ENCODE measurements at regions not wholly inside any gene's neighbourhood (a gene's known extent, or its start where the extent isn't known, plus 50 kb on each side); places are given as distances from the start of the nearest gene placed in this dataset.

- Histone ChIP-seq H3K27ac (no peak overlapping the region), H3K9me3 (no peaks in the 10 kb centered on the region), H3K4me3 (no peak overlapping the region), H3K27me3 (no peaks in the 10 kb centered on the region), H3K4me1 (no peaks in the 10 kb centered on the region), H3K36me3 (no peaks in the 10 kb centered on the region)
- DNase-seq (ENCODE audit: extremely low spot score in 2 of 2), result no peak
- no peak for TF ChIP-seq CTCF (IDR thresholded peaks at IDR 0.05)
- no peak for TF ChIP-seq POLR2AphosphoS5 (IDR thresholded peaks at IDR 0.05; ENCODE audit: insufficient read depth in 1 of 2, low read depth in 1 of 2)
- intact Hi-C loops (cut with DNase I), result no loop called here
Measured at GRCh38 chr3:166100730-166101129, 263.5 kb upstream of the BCHE start.

GRCh38 chr3:166089575-166089974, 252.4 kb upstream of the BCHE start:
- Histone ChIP-seq H3K36me3 (no peaks in the 10 kb centered on the region), H3K27ac (no peak overlapping the region), H3K4me1 (no peaks in the 10 kb centered on the region), H3K27me3 (no peaks in the 10 kb centered on the region), H3K4me3 (no peak overlapping the region), H3K9me3 (no peaks in the 10 kb centered on the region)
- TF ChIP-seq POLR2AphosphoS5 (IDR thresholded peaks at IDR 0.05; ENCODE audit: insufficient read depth in 1 of 2, low read depth in 1 of 2) (no peak), POLR2A (IDR thresholded peaks at IDR 0.05) (no peak), CTCF (IDR thresholded peaks at IDR 0.05) (no peak)
- intact Hi-C loops (cut with DNase I), result no loop called here
- DNase-seq (ENCODE audit: extremely low spot score in 2 of 2), result no peak

- no peak for DNase-seq (ENCODE audit: extremely low spot score in 2 of 2)
- intact Hi-C loops (cut with DNase I), result no loop called here
- H3K9me3 ChIP-seq, result no peaks in the 10 kb centered on the region
- H3K36me3 ChIP-seq, result no peaks in the 10 kb centered on the region
- TF ChIP-seq CTCF (IDR thresholded peaks at IDR 0.05), result no peak
- TF ChIP-seq POLR2A (IDR thresholded peaks at IDR 0.05), result no peak
- H3K27ac ChIP-seq, result no peak overlapping the region
- H3K4me3 ChIP-seq, result no peak overlapping the region
- H3K27me3 ChIP-seq, result no peaks in the 10 kb centered on the region
- H3K4me1 ChIP-seq, result no peaks in the 10 kb centered on the region
Measured at GRCh38 chr3:166085164-166085856, 248.1 kb upstream of the BCHE start.

- Histone ChIP-seq H3K27ac (no peak overlapping the region), H3K9me3 (no peaks in the 10 kb centered on the region), H3K27me3 (no peaks in the 10 kb centered on the region), H3K4me1 (no peaks in the 10 kb centered on the region), H3K4me3 (no peak overlapping the region), H3K36me3 (no peaks in the 10 kb centered on the region)
- TF ChIP-seq POLR2A (IDR thresholded peaks at IDR 0.05), result no peak
- no peak for TF ChIP-seq CTCF (IDR thresholded peaks at IDR 0.05)
- TF ChIP-seq POLR2AphosphoS5 (IDR thresholded peaks at IDR 0.05; ENCODE audit: insufficient read depth in 1 of 2, low read depth in 1 of 2), result no peak
- intact Hi-C loops (cut with DNase I), result no loop called here
- DNase-seq (ENCODE audit: extremely low spot score in 2 of 2), result no peak
Measured at GRCh38 chr3:166080096-166080495, 242.9 kb upstream of the BCHE start.

- no peaks in the 10 kb centered on the region for H3K4me1 ChIP-seq
- no peak for DNase-seq (ENCODE audit: extremely low spot score in 2 of 2)
- no peak overlapping the region for H3K4me3 ChIP-seq
- intact Hi-C loops (cut with DNase I), result no loop called here
- TF ChIP-seq CTCF (IDR thresholded peaks at IDR 0.05) (no peak), POLR2A (IDR thresholded peaks at IDR 0.05) (no peak), POLR2AphosphoS5 (IDR thresholded peaks at IDR 0.05; ENCODE audit: insufficient read depth in 1 of 2, low read depth in 1 of 2) (no peak)
- no peaks in the 10 kb centered on the region for H3K27me3 ChIP-seq
- no peak overlapping the region for H3K27ac ChIP-seq
- no peaks in the 10 kb centered on the region for H3K9me3 ChIP-seq
- no peaks in the 10 kb centered on the region for H3K36me3 ChIP-seq
Measured at GRCh38 chr3:166071831-166072230, 234.6 kb upstream of the BCHE start.

All from vagina (tissue), 2 donors.